ENCODE measurements at regions not wholly inside any gene's neighbourhood (a gene's known extent, or its start where the extent isn't known, plus 50 kb on each side); places are given as distances from the start of the nearest gene placed in this dataset.

DNA sequence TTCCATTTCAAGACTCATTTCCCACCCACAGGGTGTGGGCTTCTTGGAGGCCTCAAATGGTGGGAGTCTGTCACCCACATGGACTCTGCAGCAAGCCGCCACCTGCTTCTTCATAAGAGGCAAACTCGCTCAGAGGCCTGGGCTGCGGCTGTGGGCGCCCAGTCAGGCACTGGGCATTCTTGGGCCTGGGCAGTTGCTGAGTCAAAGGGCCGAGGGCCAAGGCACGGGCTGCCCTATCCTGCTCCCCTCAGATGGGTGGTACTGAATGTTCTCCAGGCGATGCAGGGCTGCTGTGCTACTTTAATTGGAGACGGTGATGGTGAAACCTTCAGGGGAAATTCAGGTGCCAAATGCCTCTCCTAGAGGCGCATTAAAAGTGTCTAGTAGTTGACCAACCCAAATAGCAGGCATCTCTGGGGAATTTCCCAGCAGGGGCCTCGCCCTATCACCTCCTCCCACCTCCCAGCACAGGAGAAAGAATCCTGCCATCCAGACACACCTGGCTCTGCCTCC, 57.9 kb downstream of the MAFB start:
- Histone ChIP-seq H3K9me3 (ENCODE audit: low read length) (no peaks in the 10 kb centered on the region), H3K9ac (ENCODE audit: low read length) (no peak overlapping the region), H3K4me3 (ENCODE audit: low read depth, low read length, poor library complexity, severe bottlenecking) (no peak overlapping the region), H2AFZ (ENCODE audit: low read length) (no peak overlapping the region), H3K27me3 (ENCODE audit: insufficient read depth, low read length) (no peaks in the 10 kb centered on the region; the same call in 1 of the 2 replicates), H3K4me1 (ENCODE audit: insufficient read depth, low read length, severe bottlenecking) (no peaks in the 10 kb centered on the region), H3K79me2 (ENCODE audit: insufficient read depth, low read length) (no peaks in the 10 kb centered on the region), H3K27ac (ENCODE audit: low read depth, low read length, poor library complexity, severe bottlenecking) (no peak overlapping the region), H4K20me1 (ENCODE audit: insufficient read depth, low read length) (no peaks in the 10 kb centered on the region), H3K9me2 (ENCODE audit: low read depth, low read length) (no peaks in the 10 kb centered on the region), H3F3A (ENCODE audit: insufficient read depth, low read length) (no peaks in the 10 kb centered on the region), H3K36me3 (ENCODE audit: insufficient read depth, low read length) (no peaks in the 10 kb centered on the region), H3K4me2 (ENCODE audit: low read length) (no peak overlapping the region)
- TF ChIP-seq EZH2 (IDR thresholded peaks at IDR 0.05; ENCODE audit: borderline replicate concordance, low read length): no peak
- TF ChIP-seq, protein P1, sequence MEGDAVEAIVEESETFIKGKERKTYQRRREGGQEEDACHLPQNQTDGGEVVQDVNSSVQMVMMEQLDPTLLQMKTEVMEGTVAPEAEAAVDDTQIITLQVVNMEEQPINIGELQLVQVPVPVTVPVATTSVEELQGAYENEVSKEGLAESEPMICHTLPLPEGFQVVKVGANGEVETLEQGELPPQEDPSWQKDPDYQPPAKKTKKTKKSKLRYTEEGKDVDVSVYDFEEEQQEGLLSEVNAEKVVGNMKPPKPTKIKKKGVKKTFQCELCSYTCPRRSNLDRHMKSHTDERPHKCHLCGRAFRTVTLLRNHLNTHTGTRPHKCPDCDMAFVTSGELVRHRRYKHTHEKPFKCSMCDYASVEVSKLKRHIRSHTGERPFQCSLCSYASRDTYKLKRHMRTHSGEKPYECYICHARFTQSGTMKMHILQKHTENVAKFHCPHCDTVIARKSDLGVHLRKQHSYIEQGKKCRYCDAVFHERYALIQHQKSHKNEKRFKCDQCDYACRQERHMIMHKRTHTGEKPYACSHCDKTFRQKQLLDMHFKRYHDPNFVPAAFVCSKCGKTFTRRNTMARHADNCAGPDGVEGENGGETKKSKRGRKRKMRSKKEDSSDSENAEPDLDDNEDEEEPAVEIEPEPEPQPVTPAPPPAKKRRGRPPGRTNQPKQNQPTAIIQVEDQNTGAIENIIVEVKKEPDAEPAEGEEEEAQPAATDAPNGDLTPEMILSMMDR (IDR thresholded peaks at IDR 0.05; ENCODE audit: low read length): no peak

DNA sequence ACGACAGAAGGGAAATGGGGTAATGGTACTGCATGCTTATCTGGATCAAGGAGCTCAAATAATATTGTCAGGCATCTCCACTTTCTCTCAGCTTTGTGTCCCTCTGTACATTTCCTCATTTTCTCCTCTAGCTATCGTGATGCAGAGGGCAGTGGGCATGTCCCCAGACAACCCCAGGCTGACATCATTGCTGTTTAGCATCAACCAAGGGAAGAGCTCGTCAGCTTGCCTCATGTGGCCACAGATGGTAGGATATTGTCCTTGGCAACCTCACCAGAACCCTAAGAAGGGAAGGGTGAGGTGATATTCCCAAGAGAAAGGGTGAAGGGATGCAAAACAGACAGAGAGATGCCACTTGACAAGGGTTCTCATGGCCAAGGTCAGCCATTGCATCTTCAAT, 58.3 kb downstream of the MAFB start:
- Histone ChIP-seq H2AFZ (ENCODE audit: low read length) (no peak overlapping the region), H3K4me3 (ENCODE audit: low read depth, low read length, poor library complexity, severe bottlenecking) (no peak overlapping the region), H3F3A (ENCODE audit: insufficient read depth, low read length) (no peaks in the 10 kb centered on the region), H3K9me3 (ENCODE audit: low read length) (no peaks in the 10 kb centered on the region), H3K79me2 (ENCODE audit: insufficient read depth, low read length) (no peaks in the 10 kb centered on the region), H3K4me1 (ENCODE audit: insufficient read depth, low read length, severe bottlenecking) (no peaks in the 10 kb centered on the region), H4K20me1 (ENCODE audit: insufficient read depth, low read length) (no peaks in the 10 kb centered on the region), H3K4me2 (ENCODE audit: low read length) (no peak overlapping the region), H3K9ac (ENCODE audit: low read length) (no peak overlapping the region), H3K36me3 (ENCODE audit: insufficient read depth, low read length) (no peaks in the 10 kb centered on the region), H3K27me3 (ENCODE audit: insufficient read depth, low read length) (no peaks in the 10 kb centered on the region; the same call in 1 of the 2 replicates), H3K9me2 (ENCODE audit: low read depth, low read length) (no peaks in the 10 kb centered on the region), H3K27ac (ENCODE audit: low read depth, low read length, poor library complexity, severe bottlenecking) (no peak overlapping the region)
- TF ChIP-seq, protein P1 (IDR thresholded peaks at IDR 0.05; ENCODE audit: low read length): no peak
- no peak for TF ChIP-seq EZH2 (IDR thresholded peaks at IDR 0.05; ENCODE audit: borderline replicate concordance, low read length)

DNA sequence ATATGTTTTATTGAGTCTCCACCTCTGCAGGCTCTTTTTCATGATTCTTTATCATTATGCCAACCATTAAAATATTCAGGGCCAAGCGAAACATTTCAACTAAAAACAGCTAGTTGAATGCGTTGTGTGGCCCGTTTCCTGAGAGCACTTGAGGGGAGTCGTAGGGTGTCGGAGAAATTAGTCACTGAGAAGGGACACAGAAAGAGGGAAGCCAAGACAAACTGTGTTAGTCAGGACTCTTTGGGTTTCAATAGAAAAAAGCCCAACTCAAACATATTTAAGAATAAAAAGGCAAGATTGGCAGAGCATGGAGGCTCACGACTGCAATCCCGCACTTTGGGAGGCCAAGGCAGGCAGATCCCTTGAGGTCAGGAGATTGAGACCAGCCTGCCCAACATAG, 58.9 kb downstream of the MAFB start:
- Histone ChIP-seq H3K27ac (ENCODE audit: low read depth, low read length, poor library complexity, severe bottlenecking) (no peak overlapping the region), H3K4me3 (ENCODE audit: low read depth, low read length, poor library complexity, severe bottlenecking) (no peak overlapping the region), H3K9me2 (ENCODE audit: low read depth, low read length) (no peaks in the 10 kb centered on the region)

More for the DNA sequence above, 58.9 kb downstream of the MAFB start:
- no peak for TF ChIP-seq EZH2 (IDR thresholded peaks at IDR 0.05; ENCODE audit: borderline replicate concordance, low read length)
- TF ChIP-seq, protein P1 (IDR thresholded peaks at IDR 0.05; ENCODE audit: low read length): no peak
- H3K9ac ChIP-seq (ENCODE audit: low read length): no peak overlapping the region
- H4K20me1 ChIP-seq (ENCODE audit: insufficient read depth, low read length): no peaks in the 10 kb centered on the region
- no peaks in the 10 kb centered on the region for H3K36me3 ChIP-seq (ENCODE audit: insufficient read depth, low read length)
- no peak overlapping the region for H2AFZ ChIP-seq (ENCODE audit: low read length)
- no peak overlapping the region for H3K4me2 ChIP-seq (ENCODE audit: low read length)
- no peaks in the 10 kb centered on the region; the same call in 1 of the 2 replicates for H3K27me3 ChIP-seq (ENCODE audit: insufficient read depth, low read length)
- H3F3A ChIP-seq (ENCODE audit: insufficient read depth, low read length): no peaks in the 10 kb centered on the region
- no peaks in the 10 kb centered on the region for H3K9me3 ChIP-seq (ENCODE audit: low read length)
- no peaks in the 10 kb centered on the region for H3K4me1 ChIP-seq (ENCODE audit: insufficient read depth, low read length, severe bottlenecking)
- H3K79me2 ChIP-seq (ENCODE audit: insufficient read depth, low read length): no peaks in the 10 kb centered on the region
